Activated CD4-positive, alpha-beta T cell treated with anti-CD3 and anti-CD28 coated beads, Interleukin-2, amount 50 U/mL, for 16 hours (primary cell): ENCODE measurements at regions not wholly inside any gene's neighbourhood (a gene's known extent, or its start where the extent isn't known, plus 50 kb on each side); places are given as distances from the start of the nearest gene placed in this dataset.
A peak's percentile ranks its signal among the peaks of the same experiment; 100 is the strongest.
"Not testable (repeated sequence)": the region's sequence is repeated elsewhere in the genome, so short reads cannot be mapped to it uniquely, and the experiment has no call there.

ENCODE experiments used
- DNase-seq: peaks from one replicate; pipeline ENCODE4 v3.0.0-alpha.2; 2020

DNA sequence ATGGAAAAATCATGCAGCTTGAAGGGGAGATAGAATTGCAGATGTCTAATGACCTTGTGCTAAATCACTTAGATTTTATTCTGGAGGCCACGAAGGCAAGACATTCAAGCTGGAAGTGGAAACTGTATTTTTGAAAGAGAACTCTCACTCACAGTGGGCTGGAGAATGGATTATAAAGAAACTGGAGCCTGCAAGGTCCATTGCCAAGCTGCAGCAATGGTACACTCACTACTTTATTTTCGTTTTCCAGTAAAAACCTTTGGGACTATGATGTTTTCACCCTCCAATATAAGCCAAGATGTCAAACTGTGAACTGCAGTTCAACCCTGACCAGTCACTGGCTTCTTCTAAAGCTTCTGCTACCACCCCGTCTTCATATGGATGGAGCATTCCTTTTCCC is 62.0 kb downstream of the SKIDA1 start:
- DNase-seq, result no peak

DNA sequence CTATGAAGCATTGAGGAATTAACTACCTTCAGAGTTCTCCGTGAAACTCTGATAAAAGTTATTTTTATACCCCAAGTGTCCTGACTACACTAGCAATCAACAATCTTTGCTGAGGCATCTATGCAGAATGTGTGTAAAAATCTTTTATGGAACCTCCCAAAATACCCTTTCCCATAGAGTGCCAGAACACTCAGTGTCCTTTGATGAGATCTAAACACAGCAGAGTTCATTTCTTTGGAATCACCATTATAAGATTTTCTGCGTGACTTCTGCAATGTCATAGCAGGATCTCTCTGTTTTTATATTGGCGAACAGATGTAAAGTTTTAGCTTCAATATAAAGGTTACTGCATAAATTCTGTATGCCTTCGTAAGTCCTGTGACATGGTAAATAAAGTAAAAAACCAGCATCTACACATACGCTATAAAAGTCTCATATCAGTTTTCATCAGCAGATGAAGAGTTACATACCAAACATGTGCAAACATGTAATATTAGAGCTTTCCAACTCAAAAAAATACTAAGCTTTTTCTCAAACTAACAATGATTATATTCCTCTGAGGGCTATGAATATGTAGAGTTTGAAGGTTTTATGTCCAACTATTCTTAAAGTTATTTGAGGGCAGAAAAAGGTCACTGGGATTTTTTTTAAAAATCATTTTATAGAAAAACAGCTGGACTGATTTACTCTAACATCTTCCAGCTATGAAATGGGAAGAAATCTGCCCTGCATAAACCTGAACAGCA is 67.2 kb downstream of the SKIDA1 start:
- no peak for DNase-seq

DNA sequence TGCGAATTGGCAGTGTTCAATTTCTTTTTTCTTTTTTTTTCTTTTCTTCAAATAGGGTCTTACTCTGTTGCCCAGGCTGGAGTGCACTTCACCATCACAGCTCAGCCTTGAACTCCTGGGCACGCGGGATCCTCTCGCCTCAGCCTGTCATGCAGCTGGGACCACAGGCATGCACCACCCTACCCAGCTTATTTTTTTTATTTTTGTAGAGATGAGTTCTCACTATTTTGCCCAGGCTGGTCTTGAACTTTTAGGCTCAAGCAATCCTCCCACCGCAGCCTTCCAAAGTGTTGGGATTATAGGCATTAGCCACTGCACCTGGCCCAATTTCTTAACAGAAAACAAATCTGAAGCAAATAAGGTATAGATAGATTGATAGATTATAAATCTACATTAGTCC is 69.3 kb downstream of the SKIDA1 start:
- DNase-seq, result no peak

DNA sequence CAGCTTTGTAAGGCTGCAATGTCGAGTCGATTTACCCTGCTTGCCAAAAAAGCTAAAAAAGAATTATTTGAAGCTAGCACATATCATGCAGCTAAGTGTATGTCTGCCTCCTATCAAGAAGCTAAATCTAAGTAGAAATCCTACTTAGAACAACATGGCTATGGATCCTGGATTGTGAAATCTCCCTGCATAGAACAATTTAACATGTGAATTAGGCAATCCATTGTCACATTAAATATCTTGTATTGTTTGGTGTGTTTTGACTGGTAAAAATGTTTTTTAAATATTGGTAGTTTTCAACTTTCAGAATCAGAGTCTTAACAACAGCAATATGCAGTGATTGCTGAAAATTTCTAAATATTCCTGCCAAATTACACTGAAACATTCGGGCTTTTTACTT is 73.3 kb downstream of the SKIDA1 start:
- no peak for DNase-seq

DNA sequence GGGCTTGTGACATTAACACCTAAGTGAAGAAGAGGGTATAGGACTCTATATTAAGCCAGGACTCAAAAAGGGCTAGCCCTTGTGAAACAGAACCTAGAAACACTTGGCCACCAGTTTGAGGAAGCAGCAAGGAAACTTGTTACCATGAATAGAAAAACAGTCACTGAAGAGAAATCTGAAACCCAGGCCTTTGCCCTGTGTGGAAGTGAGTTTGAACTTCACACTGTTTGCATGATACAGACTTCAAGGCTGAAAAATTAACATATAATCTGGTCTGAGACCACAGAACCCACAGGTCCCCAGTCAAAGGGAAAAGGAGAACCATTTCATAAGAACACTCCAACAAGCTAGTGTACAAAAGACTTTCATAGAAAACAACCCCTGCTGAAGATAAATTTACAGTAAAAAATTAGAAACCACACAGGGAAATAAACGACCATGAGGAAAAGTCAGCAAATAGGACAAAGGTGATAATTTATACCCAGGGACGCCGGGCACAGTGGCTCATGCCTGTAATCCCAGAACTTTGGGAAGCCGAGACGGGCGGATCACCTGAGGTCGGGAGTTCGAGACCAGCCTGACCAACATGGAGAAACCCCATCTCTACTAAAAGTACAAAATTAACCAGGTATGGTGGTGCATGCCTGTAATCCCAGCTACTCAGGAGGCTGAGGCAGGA is 76.1 kb downstream of the SKIDA1 start:
- no peak for DNase-seq

DNA sequence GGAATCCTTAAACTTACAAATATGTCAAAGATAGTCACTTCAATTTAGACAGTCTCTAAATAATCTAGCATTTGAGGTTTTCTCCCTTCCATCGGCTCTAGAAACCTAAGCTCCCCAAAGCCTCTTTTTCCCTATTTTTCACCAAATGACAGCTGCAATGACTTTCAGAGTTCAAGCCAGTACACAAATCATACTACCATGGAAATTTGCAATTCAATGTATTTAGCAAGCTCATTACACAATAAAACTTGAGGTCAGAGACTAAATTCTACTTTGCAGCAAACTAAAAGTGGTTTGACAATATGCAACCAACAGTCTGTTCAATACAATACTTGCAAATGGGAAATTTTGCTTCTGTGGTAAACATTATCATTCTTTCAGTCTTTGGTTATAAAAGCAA is 80.3 kb downstream of the SKIDA1 start:
- DNase-seq, result no peak

DNA sequence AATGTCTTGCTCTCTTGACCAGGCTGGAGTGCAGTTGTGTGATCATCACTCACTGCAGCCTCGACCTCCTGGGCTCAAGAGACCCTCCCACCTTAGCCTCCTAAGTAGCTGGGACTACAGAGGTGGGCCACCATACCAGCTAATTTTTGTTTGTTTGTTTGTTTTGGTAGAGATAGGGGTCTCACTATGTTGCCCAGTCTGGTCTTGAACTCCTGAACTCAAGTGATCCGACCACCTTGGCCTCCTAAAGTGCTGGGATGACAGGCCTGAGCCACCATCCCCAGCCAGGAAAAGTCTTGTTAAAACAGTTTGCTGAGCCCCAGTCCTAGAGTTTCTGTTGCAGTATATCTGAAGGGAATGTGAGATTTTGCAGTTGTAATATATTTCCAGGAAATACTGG is 83.9 kb downstream of the SKIDA1 start:
- no peak for DNase-seq

DNA sequence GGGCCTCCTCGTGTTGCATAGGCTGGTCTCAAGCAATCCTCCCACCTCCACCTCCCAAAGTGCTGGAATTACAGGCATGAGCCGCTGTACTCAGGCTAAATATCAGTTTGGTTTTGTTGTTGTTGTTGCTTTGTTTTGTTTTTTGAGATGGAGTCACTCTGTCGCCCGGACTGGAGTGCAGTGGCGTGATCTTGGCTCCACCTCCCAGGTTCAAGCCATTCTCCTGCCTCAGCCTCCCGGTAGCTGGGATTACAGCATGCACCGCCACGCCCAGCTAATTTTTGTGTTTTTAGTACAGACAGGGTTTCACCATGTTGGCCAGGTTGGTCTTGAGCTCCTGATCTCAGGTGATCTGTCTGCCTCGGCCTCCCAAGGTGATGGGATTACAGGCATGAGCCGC is 86.6 kb downstream of the SKIDA1 start:
- not testable (repeated sequence) for DNase-seq

DNA sequence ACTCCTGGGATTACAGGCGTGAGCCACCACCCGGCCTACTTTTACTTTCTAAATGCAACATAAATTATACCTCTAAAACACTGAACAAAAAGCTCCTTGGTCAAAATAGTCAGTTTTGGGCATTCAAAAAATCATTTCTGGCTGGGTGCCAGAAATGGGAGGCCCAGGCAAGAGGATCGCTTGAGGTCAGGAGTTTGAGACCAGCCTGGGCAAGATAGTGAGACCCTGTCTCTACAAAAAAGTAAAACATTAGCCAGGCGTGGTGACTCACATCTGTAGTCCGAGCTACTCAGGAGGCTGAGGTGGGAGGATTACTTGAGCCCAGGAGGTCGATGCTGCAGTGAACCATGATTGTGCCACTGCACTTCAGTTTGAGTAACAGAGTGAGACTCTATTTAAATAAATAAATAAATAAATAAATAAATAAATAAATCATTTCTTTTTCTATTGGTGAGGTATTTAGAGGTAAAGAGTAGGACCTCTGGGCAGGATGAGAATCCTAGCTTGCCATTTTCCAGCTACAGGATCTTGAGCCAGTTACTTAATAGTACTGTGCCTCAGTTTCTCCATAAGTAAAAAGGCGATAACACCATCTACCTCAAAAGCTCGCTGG is 87.6 kb downstream of the SKIDA1 start:
- DNase-seq, result no peak

DNA sequence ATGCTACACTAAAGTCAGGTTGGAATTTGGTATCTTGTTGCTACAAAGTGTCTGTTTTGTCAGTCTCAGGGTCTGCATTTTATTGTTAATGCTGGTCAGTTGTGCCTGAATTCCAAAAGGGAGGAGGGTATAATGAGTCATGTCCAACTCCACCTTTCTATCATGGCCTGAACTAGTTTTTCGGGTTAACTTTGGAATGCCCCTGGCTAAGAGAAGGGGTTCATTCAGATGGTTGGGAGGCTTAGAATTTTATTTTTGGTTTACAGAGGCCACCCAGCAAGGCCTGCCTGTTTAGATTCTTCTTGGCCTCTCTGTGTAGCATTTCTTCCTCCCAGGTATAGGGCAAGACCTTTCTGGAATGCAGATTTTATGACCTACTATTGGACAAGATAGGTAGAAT is 93.2 kb downstream of the SKIDA1 start:
- DNase-seq, result no peak

DNA sequence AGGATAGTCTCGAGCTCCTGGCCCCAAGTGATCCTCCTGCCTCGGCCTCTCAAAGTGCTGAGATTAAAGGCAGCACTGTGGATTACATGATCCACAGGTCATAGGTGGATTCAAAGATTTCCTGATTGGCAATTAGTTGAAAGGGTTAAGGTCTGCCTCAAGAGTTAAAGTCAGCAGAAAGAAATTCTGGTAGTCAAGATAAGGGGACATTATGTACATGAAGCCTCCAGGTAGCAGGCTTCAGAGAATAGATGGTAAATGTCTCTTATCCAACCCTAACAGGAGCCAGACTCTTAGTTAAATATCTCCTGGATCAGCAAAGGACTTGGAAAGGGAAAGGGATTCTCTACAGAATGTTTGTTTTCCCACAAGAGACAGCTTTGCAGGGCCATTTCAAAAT is 93.7 kb downstream of the SKIDA1 start:
- DNase-seq, result no peak

DNA sequence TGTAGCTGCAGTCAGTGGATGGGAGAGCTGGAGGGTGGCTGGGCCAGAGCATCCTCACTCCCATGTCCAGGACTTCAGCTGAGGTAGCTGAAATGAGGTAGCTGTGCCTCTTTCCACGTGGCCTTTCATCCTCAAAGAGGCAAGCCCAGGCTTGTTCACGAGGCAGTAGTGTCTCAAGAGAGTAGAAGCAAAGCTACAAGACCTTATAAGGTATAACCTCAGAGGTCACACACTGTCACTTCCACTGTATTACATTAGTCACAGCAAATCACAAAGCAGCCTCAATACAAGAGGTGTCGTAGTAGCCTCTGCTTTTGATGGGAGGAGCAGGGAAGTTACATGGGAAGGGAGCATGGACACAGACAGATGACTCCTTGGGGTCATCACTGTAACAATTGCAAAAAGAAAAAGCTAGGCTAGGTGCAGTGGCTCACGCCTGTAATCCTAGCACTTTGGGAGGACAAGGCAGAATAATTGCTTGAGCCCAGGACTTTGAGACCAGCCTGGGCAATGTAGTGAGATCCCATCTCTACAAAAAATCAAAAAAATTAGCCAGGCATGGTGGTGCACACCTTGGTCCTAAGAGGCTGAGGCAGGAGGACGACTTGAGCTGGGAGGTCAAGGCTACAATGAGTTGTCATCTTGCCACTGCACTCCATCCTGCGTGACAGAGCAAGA is 97.5 kb downstream of the SKIDA1 start:
- DNase-seq, result no peak

DNA sequence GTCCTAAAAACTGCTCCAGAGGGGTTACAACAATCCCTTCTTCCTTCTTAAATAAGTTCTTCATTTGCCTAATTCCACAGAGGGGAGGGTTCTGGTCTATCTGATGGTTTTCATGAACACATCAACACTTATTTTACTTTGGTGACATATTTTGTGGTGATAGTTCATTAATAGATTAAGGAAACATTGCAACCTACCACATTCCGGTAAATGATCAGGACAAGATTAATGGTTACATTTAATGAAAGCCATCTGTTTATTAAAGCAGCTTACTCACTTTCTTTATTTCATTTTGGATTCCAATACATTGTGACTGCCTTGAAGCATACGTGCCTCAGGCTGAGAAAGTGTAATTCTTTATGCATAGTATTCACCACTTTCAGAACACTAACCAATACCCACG is 101.0 kb downstream of the SKIDA1 start:
- DNase-seq, result no peak

DNA sequence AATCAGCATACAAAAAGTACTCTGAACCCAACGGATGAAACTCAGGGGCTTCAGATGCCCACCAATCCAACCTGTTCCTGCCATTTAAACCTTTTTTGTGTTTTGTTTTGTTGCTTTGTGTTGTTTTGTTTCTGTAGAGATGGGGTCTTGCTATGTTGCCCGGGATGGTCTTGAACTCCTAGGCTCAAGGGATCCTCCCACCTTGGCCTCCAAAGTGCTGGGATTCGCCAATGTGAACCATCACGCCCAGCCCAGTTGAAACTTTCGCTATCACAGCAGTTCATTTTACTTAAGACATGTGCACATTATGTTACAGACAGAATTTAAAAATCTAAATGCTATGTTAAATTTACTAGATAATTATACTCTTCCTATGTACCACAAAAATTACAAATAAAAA is 101.6 kb downstream of the SKIDA1 start:
- DNase-seq, result no peak

DNA sequence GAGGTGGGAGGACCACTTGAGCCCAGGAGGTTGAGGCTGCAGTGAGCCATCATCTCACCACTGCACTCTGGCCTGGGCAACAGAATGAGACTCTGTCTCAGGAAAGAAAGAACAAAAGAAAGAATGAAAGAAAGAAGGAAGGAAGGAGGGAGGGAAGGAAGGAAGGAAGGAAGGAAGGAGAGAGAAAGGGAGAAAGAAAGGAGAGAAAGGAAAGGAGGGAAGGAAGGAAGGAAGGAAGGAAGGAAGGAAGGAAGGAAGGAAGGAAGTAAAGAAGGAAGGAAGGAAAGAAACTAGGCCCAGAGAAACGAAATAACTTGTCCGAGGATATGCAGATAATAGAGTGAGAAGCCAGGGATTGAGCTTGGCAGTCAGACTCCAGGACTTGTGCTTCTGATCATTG is 102.1 kb downstream of the SKIDA1 start:
- DNase-seq, result no peak

DNA sequence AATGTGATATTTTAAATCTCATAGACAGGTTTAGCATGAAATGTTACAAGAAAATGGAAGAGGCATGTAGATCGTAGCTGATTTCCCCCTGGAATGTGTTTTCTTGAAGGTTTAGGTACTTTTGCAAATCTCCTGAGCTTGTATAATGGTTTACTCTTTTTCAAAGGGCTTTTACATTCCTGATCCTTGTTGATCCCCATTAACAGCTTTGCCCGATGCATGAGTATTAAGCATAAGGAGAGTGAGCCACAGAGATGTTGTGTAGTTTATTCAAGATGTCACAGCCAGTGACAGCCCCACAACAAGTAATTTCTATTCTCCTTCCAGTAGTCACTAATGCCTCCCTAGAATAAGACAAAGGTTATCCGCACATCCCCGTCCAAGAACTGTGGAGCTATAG is 103.7 kb downstream of the SKIDA1 start:
- no peak for DNase-seq

DNA sequence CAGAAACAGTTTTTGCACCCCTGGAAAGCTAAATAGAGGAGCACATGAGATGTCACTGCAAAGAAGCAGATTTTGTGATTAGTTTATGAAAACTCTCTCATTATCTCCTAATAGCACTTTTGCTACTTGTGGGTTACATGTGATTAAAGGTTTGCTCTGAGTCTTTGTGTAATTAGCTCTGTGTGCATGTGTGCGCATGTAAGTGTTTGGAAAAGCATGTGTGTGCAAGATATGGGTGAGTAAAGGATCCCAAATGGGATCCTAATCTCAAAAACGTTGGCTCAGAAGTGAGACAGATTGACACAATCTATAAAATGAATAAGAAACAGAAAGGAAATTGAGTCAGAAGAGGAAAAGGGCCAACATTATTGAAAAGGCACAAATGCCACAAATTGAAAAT is 104.5 kb downstream of the SKIDA1 start:
- DNase-seq, result peak; percentile 5

DNA sequence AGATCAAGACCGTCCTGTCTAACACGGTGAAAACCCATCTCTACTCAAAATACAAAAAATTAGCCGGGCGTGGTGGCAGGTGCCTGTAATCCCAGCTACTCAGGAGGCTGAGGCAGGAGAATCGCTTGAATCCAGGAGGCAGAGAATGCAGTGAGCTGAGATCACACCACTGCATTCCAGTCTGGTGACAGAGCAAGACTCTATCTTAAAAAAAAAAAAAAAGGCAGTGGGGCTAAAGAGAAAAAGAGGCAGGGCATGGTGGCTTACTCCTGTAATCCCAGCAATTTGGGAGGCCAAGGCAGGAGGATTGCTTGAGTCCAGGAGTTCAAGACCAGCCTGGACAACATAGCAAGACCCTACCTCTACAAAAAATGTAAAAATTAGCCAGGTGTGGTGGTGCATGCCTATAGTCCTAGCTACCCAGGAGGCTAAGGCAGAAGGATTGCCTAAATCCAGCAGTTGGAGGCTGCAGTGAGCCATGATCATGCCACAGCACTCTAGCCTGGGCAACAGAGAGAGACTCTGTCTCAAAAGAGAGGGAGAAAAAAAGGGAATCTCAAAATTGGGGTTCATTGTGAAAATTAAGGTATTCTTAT is 106.4 kb downstream of the SKIDA1 start:
- DNase-seq, result not testable (repeated sequence)

DNA sequence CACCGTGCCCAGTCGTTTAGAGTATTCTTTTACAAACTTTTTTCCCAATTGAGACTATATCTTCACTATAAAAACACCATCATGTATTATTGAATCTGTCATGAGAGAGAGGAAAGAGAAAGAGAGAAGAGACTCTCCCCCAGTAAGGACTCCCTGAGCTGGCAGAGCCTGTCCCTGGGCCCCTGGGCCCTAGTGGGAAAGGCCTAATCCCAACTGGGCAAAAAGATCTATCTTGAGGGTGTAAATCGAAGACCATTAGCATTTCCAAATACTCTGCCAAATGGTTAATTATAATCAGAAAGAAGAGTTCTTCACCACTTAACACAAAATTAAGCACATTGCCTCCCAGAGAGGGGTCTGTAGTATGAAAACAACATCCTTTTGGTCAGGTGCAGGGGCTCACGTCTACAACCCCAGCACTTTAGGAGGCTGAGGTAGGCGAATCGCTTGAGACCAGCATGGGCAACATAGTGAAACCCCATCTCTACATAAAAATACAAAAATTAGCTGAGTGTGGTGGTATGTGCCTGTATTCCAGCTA is 108.2 kb downstream of the SKIDA1 start:
- no peak for DNase-seq

DNA sequence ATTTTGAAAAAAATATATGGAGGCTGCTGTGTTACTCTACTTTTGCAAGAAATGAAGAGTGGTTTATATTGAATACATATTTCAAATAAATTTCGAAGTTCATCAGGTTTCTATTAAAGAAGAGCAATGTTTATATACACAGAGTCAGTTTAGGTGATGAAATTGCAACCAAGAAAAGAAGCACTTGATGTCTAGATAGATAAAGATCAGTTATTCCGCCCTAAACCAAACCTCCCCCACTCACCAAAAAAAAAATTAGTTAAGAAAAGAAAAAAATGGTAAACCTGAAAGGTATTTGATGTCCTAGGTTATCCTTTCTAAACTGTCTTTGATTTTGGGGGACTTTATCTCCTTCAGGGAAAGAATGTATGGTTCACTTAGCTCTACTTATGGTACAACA is 111.8 kb downstream of the SKIDA1 start:
- DNase-seq, result no peak

DNA sequence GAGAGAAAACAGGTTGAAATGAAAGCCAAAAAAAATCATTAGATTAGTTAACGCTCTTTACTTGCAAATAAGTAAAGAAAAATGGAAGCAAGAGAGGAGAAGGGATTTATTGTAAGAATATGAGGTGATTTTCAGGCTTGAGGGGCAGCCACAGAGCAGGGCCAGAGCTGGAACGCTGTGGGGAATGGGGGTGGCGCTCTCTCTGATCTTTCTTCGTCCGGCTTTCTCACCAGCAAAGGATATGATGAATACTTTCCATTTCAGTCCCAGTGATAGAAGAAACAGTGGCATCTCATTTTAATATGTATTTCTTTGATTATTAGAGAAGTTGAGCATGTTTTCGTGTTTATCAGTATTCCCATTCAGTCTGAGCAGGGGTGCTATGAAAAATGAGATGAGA is 112.2 kb downstream of the SKIDA1 start:
- no peak for DNase-seq

DNA sequence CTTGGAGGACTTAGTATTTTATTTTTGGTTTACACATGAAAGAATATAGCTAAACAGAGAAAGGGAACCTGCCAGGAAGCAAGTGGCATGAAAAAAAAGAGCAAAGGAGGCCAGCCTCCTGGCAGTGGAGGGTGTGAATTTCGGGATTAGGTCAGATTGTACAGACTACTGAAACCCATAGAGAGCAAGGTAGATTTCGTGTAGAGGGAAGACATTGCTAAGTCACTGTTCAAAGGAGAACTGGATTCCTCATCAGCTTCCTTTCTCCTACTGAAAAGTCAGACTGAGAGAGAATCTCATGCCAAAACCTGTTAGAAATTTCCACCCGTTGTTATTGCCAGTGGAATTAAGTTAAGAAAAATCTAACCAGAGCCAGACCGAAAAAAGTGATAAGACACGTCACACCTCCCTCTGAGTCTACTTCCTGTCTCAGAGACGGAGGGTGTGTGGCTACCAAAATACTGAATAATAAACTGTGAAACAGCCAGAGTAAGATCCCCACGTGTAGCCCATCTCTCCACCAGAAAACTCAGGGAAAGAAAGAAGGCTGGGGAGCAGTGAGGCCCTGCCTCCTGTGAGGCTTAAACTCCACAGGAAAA is 118.8 kb downstream of the SKIDA1 start:
- peak; percentile 39 for DNase-seq

DNA sequence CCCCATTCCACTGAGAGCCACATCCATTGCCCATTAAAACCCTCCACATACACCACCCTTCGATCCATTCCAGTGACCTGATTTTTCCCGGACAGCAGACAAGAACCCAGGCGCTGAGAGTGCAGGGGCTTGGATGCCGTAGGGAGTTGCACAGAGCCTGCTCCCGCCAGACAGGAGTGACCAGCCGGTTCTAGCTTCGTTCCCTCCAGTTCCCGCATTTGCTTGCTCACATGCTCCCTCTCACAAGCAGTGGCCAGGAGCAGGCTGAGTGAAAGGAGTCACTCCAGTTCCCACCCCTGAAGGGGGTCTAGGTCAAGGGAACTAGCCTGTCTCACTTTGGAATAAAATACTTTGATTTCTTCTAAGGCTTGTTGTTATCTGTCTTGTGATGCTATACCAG is 119.5 kb downstream of the SKIDA1 start:
- DNase-seq, result no peak
